Panc1 (cell line): ENCODE measurements at regions not wholly inside any gene's neighbourhood (a gene's known extent, or its start where the extent isn't known, plus 50 kb on each side); places are given as distances from the start of the nearest gene placed in this dataset.

Experiments used
- ATAC-seq: fragments of 200-7000 bp; cut with Tn5 transposase; 2 replicates; pipeline ENCODE4 v1.9.1; 2020; ENCODE audit warnings: mild to moderate bottlenecking, moderate library complexity
- BruUV-seq: library from RNA; stranded (reverse); fragments of 400-500 nt; replicated peaks from 2 replicates; lab custom pipeline; 2021; lab: Mats Ljungman, UMichigan
- CTCF ChIA-PET: fragments of 300-600 bp; sonication (Branson Sonifier 250); formaldehyde crosslinking; loops from one replicate; lab custom pipeline; 2022; ENCODE audit warnings: antibody characterized with exemption; lab: Charles Lee
- POLR2A ChIA-PET: fragments of 300-600 bp; sonication (Branson Sonifier 250); formaldehyde crosslinking; loops from one replicate; lab custom pipeline; 2022; ENCODE audit warnings: antibody characterized with exemption; lab: Charles Lee
- DNase-seq: peaks from one replicate; pipeline ENCODE4 v3.0.0-alpha.2; 2010; ENCODE audit warnings: low read depth, low spot score
- H3K27ac ChIP-seq: 2 replicates; pipeline ENCODE4 v1.5.1; 2011; ENCODE audit warnings: mild to moderate bottlenecking, low read length, inconsistent platforms
- H3K27me3 ChIP-seq: fragments of 200-500 bp; sonication (Bioruptor generic); 2 replicates; pipeline ENCODE4 v1.6.0; 2014; ENCODE audit warnings: low read length, inconsistent platforms; ENCODE audit not compliant: control insufficient read depth, insufficient read depth
- H3K36me3 ChIP-seq: fragments of 200-500 bp; sonication (Bioruptor generic); 2 replicates; pipeline ENCODE4 v1.5.1; 2014; ENCODE audit warnings: inconsistent platforms, mild to moderate bottlenecking, low read length, moderate library complexity; ENCODE audit not compliant: control insufficient read depth, insufficient read depth
- H3K4me1 ChIP-seq: 2 replicates; pipeline ENCODE4 v1.5.1; 2011; ENCODE audit warnings: inconsistent platforms, mild to moderate bottlenecking, low read length, moderate library complexity; ENCODE audit not compliant: control insufficient read depth, insufficient read depth
- H3K4me3 ChIP-seq, 2 experiments: 2 replicates each; pipeline ENCODE4 v1.5.1; 2011 to 2012; ENCODE audit warnings: low read depth in 2 of 2, low read length in 2 of 2, mild to moderate bottlenecking in 2 of 2, inconsistent platforms in 1 of 2, moderate library complexity in 1 of 2
- H3K9me3 ChIP-seq: fragments of 200-500 bp; sonication (Bioruptor generic); 2 replicates; pipeline ENCODE4 v1.5.1; 2014; ENCODE audit warnings: low read depth, mild to moderate bottlenecking, inconsistent platforms, low read length, moderate library complexity; ENCODE audit not compliant: control insufficient read depth, insufficient read depth
- POLR2AphosphoS5 ChIP-seq: IDR thresholded peaks from 2 replicates; pipeline ENCODE4 v1.6.1; 2012; ENCODE audit warnings: mild to moderate bottlenecking, low read depth, low read length, moderate library complexity
- SIN3A ChIP-seq: IDR thresholded peaks from 2 replicates; pipeline ENCODE4 v1.6.1; 2012; ENCODE audit warnings: low read depth, mild to moderate bottlenecking, low read length, moderate library complexity, borderline replicate concordance; ENCODE audit not compliant: insufficient read depth
- TCF7L2 ChIP-seq: IDR thresholded peaks from 2 replicates; pipeline ENCODE4 v1.6.1; 2011; ENCODE audit warnings: mild to moderate bottlenecking, low read depth, low read length, inconsistent platforms
- in situ Hi-C: cut with HindIII; loops from 2 replicates; pipeline ENCODE4 v1.10.0; 2016; ENCODE audit warnings: low sequenced_read_pairs, low pct_unique_long_range_greater_than_20kb
- intact Hi-C: fragments of 100-400 bp; cut with micrococcal nuclease; formaldehyde crosslinking; loops from one replicate; pipeline ENCODE4 v1.10.0; 2022; ENCODE audit not compliant: unreplicated experiment
- TF ChIP-seq, protein P1 (sequence below): fragments of 450-650 bp; IDR thresholded peaks from 2 replicates; pipeline ENCODE4 v1.5.1; 2017; ENCODE audit warnings: mild to moderate bottlenecking
- TF ChIP-seq, protein P2 (sequence below), 2 experiments: IDR thresholded peaks; 2 replicates each; pipeline ENCODE4 v1.6.1; 2011 to 2012; ENCODE audit warnings: low read depth in 2 of 2, control low read depth in 1 of 2, low read length in 1 of 2, mild to moderate bottlenecking in 1 of 2, moderate library complexity in 1 of 2; ENCODE audit not compliant: insufficient read depth in 1 of 2

DNA sequence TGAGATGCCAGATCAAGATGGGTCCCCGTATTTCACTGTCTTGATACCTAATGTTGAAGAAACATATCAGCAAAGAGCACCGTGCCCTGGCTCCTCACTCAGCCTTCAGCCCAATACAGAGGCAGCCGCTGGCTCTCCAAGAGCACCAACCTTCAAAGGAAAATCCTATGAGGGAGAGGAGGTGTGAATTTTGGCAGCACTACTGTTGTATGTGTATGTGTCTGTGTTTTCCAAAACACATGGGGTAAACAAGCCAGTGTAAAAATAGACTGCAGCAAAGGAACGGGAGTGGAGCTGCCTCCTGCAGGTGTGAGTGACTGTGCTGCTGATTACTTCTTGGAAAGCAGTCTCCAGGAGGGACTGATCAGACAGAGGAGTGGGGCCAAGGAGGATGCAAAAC, 194.0 kb upstream of the CDH5 start:
- no peaks in the 10 kb centered on the region for H3K27me3 ChIP-seq
- H3K27ac ChIP-seq: no peak overlapping the region
- no peak for TF ChIP-seq POLR2AphosphoS5
- no peak for TF ChIP-seq TCF7L2
- no peak for TF ChIP-seq SIN3A
- TF ChIP-seq, protein P1, sequence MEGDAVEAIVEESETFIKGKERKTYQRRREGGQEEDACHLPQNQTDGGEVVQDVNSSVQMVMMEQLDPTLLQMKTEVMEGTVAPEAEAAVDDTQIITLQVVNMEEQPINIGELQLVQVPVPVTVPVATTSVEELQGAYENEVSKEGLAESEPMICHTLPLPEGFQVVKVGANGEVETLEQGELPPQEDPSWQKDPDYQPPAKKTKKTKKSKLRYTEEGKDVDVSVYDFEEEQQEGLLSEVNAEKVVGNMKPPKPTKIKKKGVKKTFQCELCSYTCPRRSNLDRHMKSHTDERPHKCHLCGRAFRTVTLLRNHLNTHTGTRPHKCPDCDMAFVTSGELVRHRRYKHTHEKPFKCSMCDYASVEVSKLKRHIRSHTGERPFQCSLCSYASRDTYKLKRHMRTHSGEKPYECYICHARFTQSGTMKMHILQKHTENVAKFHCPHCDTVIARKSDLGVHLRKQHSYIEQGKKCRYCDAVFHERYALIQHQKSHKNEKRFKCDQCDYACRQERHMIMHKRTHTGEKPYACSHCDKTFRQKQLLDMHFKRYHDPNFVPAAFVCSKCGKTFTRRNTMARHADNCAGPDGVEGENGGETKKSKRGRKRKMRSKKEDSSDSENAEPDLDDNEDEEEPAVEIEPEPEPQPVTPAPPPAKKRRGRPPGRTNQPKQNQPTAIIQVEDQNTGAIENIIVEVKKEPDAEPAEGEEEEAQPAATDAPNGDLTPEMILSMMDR: no peak
- TF ChIP-seq, protein P2, sequence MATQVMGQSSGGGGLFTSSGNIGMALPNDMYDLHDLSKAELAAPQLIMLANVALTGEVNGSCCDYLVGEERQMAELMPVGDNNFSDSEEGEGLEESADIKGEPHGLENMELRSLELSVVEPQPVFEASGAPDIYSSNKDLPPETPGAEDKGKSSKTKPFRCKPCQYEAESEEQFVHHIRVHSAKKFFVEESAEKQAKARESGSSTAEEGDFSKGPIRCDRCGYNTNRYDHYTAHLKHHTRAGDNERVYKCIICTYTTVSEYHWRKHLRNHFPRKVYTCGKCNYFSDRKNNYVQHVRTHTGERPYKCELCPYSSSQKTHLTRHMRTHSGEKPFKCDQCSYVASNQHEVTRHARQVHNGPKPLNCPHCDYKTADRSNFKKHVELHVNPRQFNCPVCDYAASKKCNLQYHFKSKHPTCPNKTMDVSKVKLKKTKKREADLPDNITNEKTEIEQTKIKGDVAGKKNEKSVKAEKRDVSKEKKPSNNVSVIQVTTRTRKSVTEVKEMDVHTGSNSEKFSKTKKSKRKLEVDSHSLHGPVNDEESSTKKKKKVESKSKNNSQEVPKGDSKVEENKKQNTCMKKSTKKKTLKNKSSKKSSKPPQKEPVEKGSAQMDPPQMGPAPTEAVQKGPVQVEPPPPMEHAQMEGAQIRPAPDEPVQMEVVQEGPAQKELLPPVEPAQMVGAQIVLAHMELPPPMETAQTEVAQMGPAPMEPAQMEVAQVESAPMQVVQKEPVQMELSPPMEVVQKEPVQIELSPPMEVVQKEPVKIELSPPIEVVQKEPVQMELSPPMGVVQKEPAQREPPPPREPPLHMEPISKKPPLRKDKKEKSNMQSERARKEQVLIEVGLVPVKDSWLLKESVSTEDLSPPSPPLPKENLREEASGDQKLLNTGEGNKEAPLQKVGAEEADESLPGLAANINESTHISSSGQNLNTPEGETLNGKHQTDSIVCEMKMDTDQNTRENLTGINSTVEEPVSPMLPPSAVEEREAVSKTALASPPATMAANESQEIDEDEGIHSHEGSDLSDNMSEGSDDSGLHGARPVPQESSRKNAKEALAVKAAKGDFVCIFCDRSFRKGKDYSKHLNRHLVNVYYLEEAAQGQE (IDR thresholded peaks at IDR 0.05; ENCODE audit: insufficient read depth in 1 of 2, low read depth in 2 of 2, low read length in 1 of 2): no peak
- no peak overlapping the region for H3K4me3 ChIP-seq
- CTCF ChIA-PET: no interaction called here
- H3K36me3 ChIP-seq: no peaks in the 10 kb centered on the region
- ATAC-seq (no peak), DNase-seq (no peak)
- no peaks in the 10 kb centered on the region for H3K9me3 ChIP-seq
- no peaks in the 10 kb centered on the region for H3K4me1 ChIP-seq
- intact Hi-C loops: no loop called here
- BruUV-seq: no TSS peak
- POLR2A ChIA-PET: no interaction called here
- in situ Hi-C loops: no loop called here

DNA sequence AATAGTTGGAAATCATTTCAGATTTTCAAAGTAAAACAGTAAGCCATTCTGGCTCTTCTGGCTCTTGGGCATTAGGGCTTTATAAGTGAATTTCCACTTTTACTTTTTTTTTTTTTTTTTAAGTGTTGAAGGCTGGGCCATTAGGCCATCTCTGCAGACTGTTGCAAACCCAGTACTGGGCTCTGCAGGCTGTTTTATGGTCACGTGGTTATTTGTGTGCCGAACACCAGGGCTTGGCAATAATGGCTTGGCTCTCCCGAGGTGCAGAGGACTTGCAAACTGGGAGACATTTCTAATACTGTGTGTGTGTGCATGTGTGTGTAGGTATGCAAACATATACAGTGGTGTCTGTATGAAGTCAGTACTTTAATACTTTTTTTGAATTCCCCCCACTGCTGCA, 194.9 kb upstream of the CDH5 start:
- Histone ChIP-seq H3K4me1 (no peaks in the 10 kb centered on the region), H3K27ac (no peak overlapping the region), H3K4me3 (no peak overlapping the region), H3K36me3 (no peaks in the 10 kb centered on the region), H3K27me3 (no peaks in the 10 kb centered on the region), H3K9me3 (no peaks in the 10 kb centered on the region)
- DNase-seq (no peak), ATAC-seq (no peak)
- TF ChIP-seq, protein P1: no peak
- TF ChIP-seq POLR2AphosphoS5 (no peak), SIN3A (no peak), TCF7L2 (no peak)
- TF ChIP-seq, protein P2 (IDR thresholded peaks at IDR 0.05; ENCODE audit: insufficient read depth in 1 of 2, low read depth in 2 of 2, low read length in 1 of 2): no peak
- no TSS peak for BruUV-seq
- POLR2A ChIA-PET: no interaction called here
- intact Hi-C loops (no loop called here), in situ Hi-C loops (no loop called here)
- CTCF ChIA-PET: no interaction called here
